ENCODE measurements at regions not wholly inside any gene's neighbourhood (a gene's known extent, or its start where the extent isn't known, plus 50 kb on each side); places are given as distances from the start of the nearest gene placed in this dataset.

DNA sequence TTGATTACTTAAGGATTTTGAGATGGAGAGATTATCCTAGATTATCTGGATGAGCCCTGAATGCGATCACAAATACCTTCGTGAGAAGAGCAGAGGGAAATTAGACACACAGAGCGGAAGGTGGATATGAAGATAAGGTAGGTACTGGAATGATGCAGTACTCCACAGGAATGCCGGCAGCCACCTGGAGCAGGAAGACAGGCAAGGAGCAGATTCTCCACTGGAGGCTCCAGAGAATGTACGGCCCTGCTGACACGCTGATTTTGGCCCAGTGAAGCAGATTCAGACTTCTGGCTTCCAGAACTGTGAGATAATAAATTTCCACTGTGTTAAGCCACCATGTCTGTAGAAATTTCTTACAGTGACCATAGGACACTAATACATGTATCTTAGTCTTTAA is 79.4 kb upstream of the PITX2 start:
- TF ChIP-seq, protein P1, sequence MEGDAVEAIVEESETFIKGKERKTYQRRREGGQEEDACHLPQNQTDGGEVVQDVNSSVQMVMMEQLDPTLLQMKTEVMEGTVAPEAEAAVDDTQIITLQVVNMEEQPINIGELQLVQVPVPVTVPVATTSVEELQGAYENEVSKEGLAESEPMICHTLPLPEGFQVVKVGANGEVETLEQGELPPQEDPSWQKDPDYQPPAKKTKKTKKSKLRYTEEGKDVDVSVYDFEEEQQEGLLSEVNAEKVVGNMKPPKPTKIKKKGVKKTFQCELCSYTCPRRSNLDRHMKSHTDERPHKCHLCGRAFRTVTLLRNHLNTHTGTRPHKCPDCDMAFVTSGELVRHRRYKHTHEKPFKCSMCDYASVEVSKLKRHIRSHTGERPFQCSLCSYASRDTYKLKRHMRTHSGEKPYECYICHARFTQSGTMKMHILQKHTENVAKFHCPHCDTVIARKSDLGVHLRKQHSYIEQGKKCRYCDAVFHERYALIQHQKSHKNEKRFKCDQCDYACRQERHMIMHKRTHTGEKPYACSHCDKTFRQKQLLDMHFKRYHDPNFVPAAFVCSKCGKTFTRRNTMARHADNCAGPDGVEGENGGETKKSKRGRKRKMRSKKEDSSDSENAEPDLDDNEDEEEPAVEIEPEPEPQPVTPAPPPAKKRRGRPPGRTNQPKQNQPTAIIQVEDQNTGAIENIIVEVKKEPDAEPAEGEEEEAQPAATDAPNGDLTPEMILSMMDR (IDR thresholded peaks at IDR 0.05; ENCODE audit: borderline replicate concordance, extremely low read depth, low read length, poor library complexity, severe bottlenecking): no peak
- no peak for TF ChIP-seq EZH2 (IDR thresholded peaks at IDR 0.05; ENCODE audit: borderline replicate concordance, low read depth, low read length, severe bottlenecking)
- no peak overlapping the region for H3K4me3 ChIP-seq (ENCODE audit: low read depth in 1 of 2, low read length in 2 of 2)
- H3K9me3 ChIP-seq (ENCODE audit: insufficient read depth, low read length, severe bottlenecking): no peaks in the 10 kb centered on the region
- no peak for DNase-seq
- no peaks in the 10 kb centered on the region for H3K4me1 ChIP-seq (ENCODE audit: insufficient read depth, low read length)
- H3K27me3 ChIP-seq (ENCODE audit: insufficient read depth, low read length, poor library complexity): peaks cover 5% of the 10 kb centered on the region
- H3K79me2 ChIP-seq (ENCODE audit: insufficient read depth, low read length): no peaks in the 10 kb centered on the region
- no peaks in the 10 kb centered on the region; the same call in 1 of the 2 replicates for H4K20me1 ChIP-seq (ENCODE audit: insufficient read depth, low read length)
- H3K4me2 ChIP-seq (ENCODE audit: insufficient read depth, low read length): no peak overlapping the region
- H2AFZ ChIP-seq (ENCODE audit: low read depth, low read length): no peak overlapping the region
- H3K27ac ChIP-seq (ENCODE audit: low read length): no peak overlapping the region
- no peaks in the 10 kb centered on the region for H3K36me3 ChIP-seq (ENCODE audit: insufficient read depth, low read length)
- no peak overlapping the region for H3K9ac ChIP-seq (ENCODE audit: low read depth, low read length)
- no peak for ATAC-seq (ENCODE audit: insufficient read depth, low read depth)

DNA sequence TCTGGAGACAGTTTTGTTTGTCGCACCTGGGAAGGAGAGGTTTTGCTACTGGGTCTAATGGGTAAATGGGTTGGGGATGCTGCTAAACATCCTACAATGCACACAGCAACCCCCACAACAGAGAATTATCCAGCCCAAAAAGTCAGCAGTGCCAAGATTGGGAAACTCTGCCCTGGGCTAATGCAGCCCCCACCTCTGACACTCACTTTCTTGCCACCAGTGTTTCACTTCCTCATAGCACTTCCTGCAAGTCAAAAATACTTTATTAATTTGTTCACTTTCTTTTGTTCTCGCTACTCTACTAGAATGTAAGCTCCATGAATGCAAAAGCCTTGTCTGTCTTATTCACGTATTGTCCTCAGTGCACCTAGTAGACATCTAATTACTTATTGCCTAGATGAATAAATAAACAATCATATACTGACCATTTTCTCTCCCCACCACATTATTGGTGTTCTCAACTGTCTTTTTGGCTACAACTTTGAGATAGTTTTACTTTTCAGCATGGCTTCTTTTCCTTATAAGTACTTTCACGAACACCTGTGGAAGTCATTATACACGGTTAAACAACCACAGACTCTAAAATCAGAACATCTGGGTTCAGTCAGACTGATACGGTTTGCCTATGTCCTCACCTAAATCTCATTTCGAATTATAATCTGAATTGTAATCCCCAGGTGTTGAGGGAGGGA is 82.0 kb upstream of the PITX2 start:
- no peak overlapping the region for H3K4me2 ChIP-seq (ENCODE audit: insufficient read depth, low read length)
- DNase-seq: no peak

GRCh38 chr4:110705440-110705782 is 82.5 kb upstream of the PITX2 start:
- DNase-seq: no peak
- no peak overlapping the region for H3K4me2 ChIP-seq (ENCODE audit: insufficient read depth, low read length)

More for the DNA sequence above, 82.0 kb upstream of the PITX2 start:
- Histone ChIP-seq H3K27ac (ENCODE audit: low read length) (no peak overlapping the region), H3K4me1 (ENCODE audit: insufficient read depth, low read length) (no peaks in the 10 kb centered on the region), H3K36me3 (ENCODE audit: insufficient read depth, low read length) (no peaks in the 10 kb centered on the region), H4K20me1 (ENCODE audit: insufficient read depth, low read length) (no peaks in the 10 kb centered on the region; the same call in 1 of the 2 replicates), H3K9me3 (ENCODE audit: insufficient read depth, low read length, severe bottlenecking) (no peaks in the 10 kb centered on the region), H2AFZ (ENCODE audit: low read depth, low read length) (no peak overlapping the region), H3K9ac (ENCODE audit: low read depth, low read length) (no peak overlapping the region), H3K4me3 (ENCODE audit: low read depth in 1 of 2, low read length in 2 of 2) (no peak overlapping the region), H3K27me3 (ENCODE audit: insufficient read depth, low read length, poor library complexity) (peaks cover 3% of the 10 kb centered on the region), H3K79me2 (ENCODE audit: insufficient read depth, low read length) (no peaks in the 10 kb centered on the region)
- ATAC-seq (ENCODE audit: insufficient read depth, low read depth): no peak
- TF ChIP-seq, protein P1 (IDR thresholded peaks at IDR 0.05; ENCODE audit: borderline replicate concordance, extremely low read depth, low read length, poor library complexity, severe bottlenecking): no peak
- no peak for TF ChIP-seq EZH2 (IDR thresholded peaks at IDR 0.05; ENCODE audit: borderline replicate concordance, low read depth, low read length, severe bottlenecking)

More at GRCh38 chr4:110705440-110705782, 82.5 kb upstream of the PITX2 start:
- Histone ChIP-seq H3K36me3 (ENCODE audit: insufficient read depth, low read length) (no peaks in the 10 kb centered on the region), H4K20me1 (ENCODE audit: insufficient read depth, low read length) (no peaks in the 10 kb centered on the region; the same call in 1 of the 2 replicates), H3K27me3 (ENCODE audit: insufficient read depth, low read length, poor library complexity) (peaks cover 3% of the 10 kb centered on the region), H3K4me3 (ENCODE audit: low read depth in 1 of 2, low read length in 2 of 2) (no peak overlapping the region), H3K9ac (ENCODE audit: low read depth, low read length) (no peak overlapping the region), H3K4me1 (ENCODE audit: insufficient read depth, low read length) (no peaks in the 10 kb centered on the region), H3K27ac (ENCODE audit: low read length) (no peak overlapping the region), H2AFZ (ENCODE audit: low read depth, low read length) (no peak overlapping the region), H3K79me2 (ENCODE audit: insufficient read depth, low read length) (no peaks in the 10 kb centered on the region), H3K9me3 (ENCODE audit: insufficient read depth, low read length, severe bottlenecking) (no peaks in the 10 kb centered on the region)
- TF ChIP-seq, protein P1 (IDR thresholded peaks at IDR 0.05; ENCODE audit: borderline replicate concordance, extremely low read depth, low read length, poor library complexity, severe bottlenecking): no peak
- TF ChIP-seq EZH2 (IDR thresholded peaks at IDR 0.05; ENCODE audit: borderline replicate concordance, low read depth, low read length, severe bottlenecking): no peak
- ATAC-seq (ENCODE audit: insufficient read depth, low read depth): no peak

Measured in DND-41 (cell line).